H9 (cell line): ENCODE measurements at regions not wholly inside any gene's neighbourhood (a gene's known extent, or its start where the extent isn't known, plus 50 kb on each side); places are given as distances from the start of the nearest gene placed in this dataset.

Experiments
- DNase-seq: peaks from one replicate; pipeline ENCODE4 v3.0.0-alpha.2; 2017
- H2AFZ ChIP-seq: one replicate; pipeline ENCODE4 v1.6.1; 2013; ENCODE audit warnings: mild to moderate bottlenecking, low read length, control low read depth, moderate library complexity
- H2AK5ac ChIP-seq: 2 replicates; pipeline ENCODE4 v1.6.1; 2013; ENCODE audit warnings: low read length, control low read depth, mixed read lengths; ENCODE audit not compliant: insufficient read length
- H2BK120ac ChIP-seq: one replicate; pipeline ENCODE4 v1.6.1; 2013; ENCODE audit warnings: low read depth, mild to moderate bottlenecking, low read length, control low read depth, inconsistent platforms; ENCODE audit not compliant: poor library complexity, severe bottlenecking
- H2BK12ac ChIP-seq: 2 replicates; pipeline ENCODE4 v1.6.1; 2013; ENCODE audit warnings: low read length, control low read depth, mixed read lengths, low read depth; ENCODE audit not compliant: insufficient read length
- H2BK15ac ChIP-seq: 2 replicates; pipeline ENCODE4 v1.6.1; 2013; ENCODE audit warnings: low read depth, low read length, control low read depth
- H2BK20ac ChIP-seq: one replicate; pipeline ENCODE4 v1.6.1; 2013; ENCODE audit warnings: low read depth, mild to moderate bottlenecking, low read length, control low read depth, inconsistent platforms; ENCODE audit not compliant: poor library complexity, severe bottlenecking
- H2BK5ac ChIP-seq: 2 replicates; pipeline ENCODE4 v1.6.1; 2013; ENCODE audit warnings: low read length, control low read depth, mixed read lengths; ENCODE audit not compliant: insufficient read length
- H3K14ac ChIP-seq: 2 replicates; pipeline ENCODE4 v1.6.1; 2013; ENCODE audit warnings: low read length, control low read depth; ENCODE audit not compliant: insufficient read depth
- H3K18ac ChIP-seq: 2 replicates; pipeline ENCODE4 v1.6.1; 2013; ENCODE audit warnings: low read depth, mild to moderate bottlenecking, mixed read lengths, low read length, control low read depth; ENCODE audit not compliant: insufficient read length
- H3K23ac ChIP-seq: 2 replicates; pipeline ENCODE4 v1.6.1; 2013; ENCODE audit warnings: low read length, control low read depth, mixed read lengths, low read depth; ENCODE audit not compliant: insufficient read length
- H3K23me2 ChIP-seq: 2 replicates; pipeline ENCODE4 v1.6.1; 2013; ENCODE audit warnings: low read depth, mild to moderate bottlenecking, mixed read lengths, low read length, control low read depth; ENCODE audit not compliant: insufficient read length, poor library complexity, severe bottlenecking
- H3K27ac ChIP-seq: 2 replicates; pipeline ENCODE4 v1.5.1; 2013; ENCODE audit warnings: low read length, control low read depth, mixed read lengths, low read depth; ENCODE audit not compliant: insufficient read length
- H3K27me3 ChIP-seq: 2 replicates; pipeline ENCODE4 v1.6.1; 2013; ENCODE audit warnings: low read length, control low read depth, inconsistent platforms; ENCODE audit not compliant: insufficient read depth
- H3K4ac ChIP-seq: 2 replicates; pipeline ENCODE4 v1.6.1; 2013; ENCODE audit warnings: low read depth, mild to moderate bottlenecking, control low read depth, inconsistent platforms, low read length, moderate library complexity
- H3K4me1 ChIP-seq: 2 replicates; pipeline ENCODE4 v1.6.1; 2013; ENCODE audit warnings: low read length, control low read depth, inconsistent platforms; ENCODE audit not compliant: insufficient read depth
- H3K4me2 ChIP-seq: 2 replicates; pipeline ENCODE4 v1.6.1; 2013; ENCODE audit warnings: low read length, control low read depth, mixed read lengths; ENCODE audit not compliant: insufficient read length, insufficient read depth
- H3K56ac ChIP-seq: 2 replicates; pipeline ENCODE4 v1.6.1; 2013; ENCODE audit warnings: low read depth, mild to moderate bottlenecking, mixed read lengths, low read length, control low read depth; ENCODE audit not compliant: insufficient read length
- H3K79me1 ChIP-seq: 2 replicates; pipeline ENCODE4 v1.6.1; 2013; ENCODE audit warnings: low read depth, mild to moderate bottlenecking, moderate library complexity, low read length, control low read depth, inconsistent platforms; ENCODE audit not compliant: insufficient read depth, poor library complexity, severe bottlenecking
- H3K79me2 ChIP-seq: 2 replicates; pipeline ENCODE4 v1.6.1; 2013; ENCODE audit warnings: low read length, control low read depth, inconsistent platforms; ENCODE audit not compliant: insufficient read depth
- H3K9ac ChIP-seq: 2 replicates; pipeline ENCODE4 v1.6.1; 2013; ENCODE audit warnings: low read length, control low read depth, mixed read lengths; ENCODE audit not compliant: insufficient read length; ENCODE audit errors: extremely low read depth
- H3K9me3 ChIP-seq: one replicate; pipeline ENCODE4 v1.6.1; 2013; ENCODE audit warnings: low read depth, low read length, inconsistent platforms; ENCODE audit not compliant: control insufficient read depth
- H3T11ph ChIP-seq: one replicate; pipeline ENCODE4 v1.6.1; 2013; ENCODE audit warnings: mild to moderate bottlenecking, low read length, control low read depth, inconsistent platforms
- H4K20me1 ChIP-seq: one replicate; pipeline ENCODE4 v1.6.1; 2013; ENCODE audit not compliant: control insufficient read depth, insufficient read length, insufficient read depth
- H4K5ac ChIP-seq: 2 replicates; pipeline ENCODE4 v1.6.1; 2013; ENCODE audit warnings: low read depth, mild to moderate bottlenecking, mixed read lengths, low read length, control low read depth; ENCODE audit not compliant: insufficient read length
- H4K8ac ChIP-seq: replicated peaks from 2 replicates; pipeline ENCODE4 v1.6.1; 2013; ENCODE audit warnings: low read length, control low read depth, mixed read lengths, low read depth; ENCODE audit not compliant: insufficient read length
- H4K91ac ChIP-seq: 2 replicates; pipeline ENCODE4 v1.6.1; 2013; ENCODE audit warnings: low read depth, mild to moderate bottlenecking, moderate library complexity, mixed read lengths, low read length, control low read depth; ENCODE audit not compliant: insufficient read length
- H3K27ac Mint-ChIP-seq, 3 experiments: 2 replicates in 2 of 3; 3 replicates in 1 of 3; pipeline ENCODE4 v1.8.0; 2020 to 2021; ENCODE audit warnings: mixed read lengths in 3 of 3, mild to moderate bottlenecking in 1 of 3, moderate library complexity in 1 of 3
- H3K27me3 Mint-ChIP-seq: 2 replicates; pipeline ENCODE4 v1.8.0; 2021; ENCODE audit warnings: low read depth, mild to moderate bottlenecking, moderate library complexity, mixed read lengths
- H3K36me3 Mint-ChIP-seq, 3 experiments: 2 replicates in 2 of 3; 3 replicates in 1 of 3; pipeline ENCODE4 v1.8.0; 2020 to 2021; ENCODE audit warnings: low read depth in 3 of 3, mixed read lengths in 3 of 3; ENCODE audit not compliant: insufficient read depth in 1 of 3
- H3K4me1 Mint-ChIP-seq, 2 experiments: 2 replicates each; pipeline ENCODE4 v1.8.0; 2020; ENCODE audit warnings: mixed read lengths in 2 of 2
- H3K4me3 Mint-ChIP-seq, 2 experiments: 2 replicates in 1 of 2; 3 replicates in 1 of 2; pipeline ENCODE4 v1.8.0; 2020 to 2021; ENCODE audit warnings: mild to moderate bottlenecking in 2 of 2, mixed read lengths in 2 of 2, moderate library complexity in 1 of 2
- H3K9me3 Mint-ChIP-seq, 2 experiments: 2 replicates in 1 of 2; 3 replicates in 1 of 2; pipeline ENCODE4 v1.8.0; 2020; ENCODE audit warnings: mild to moderate bottlenecking in 2 of 2, mixed read lengths in 2 of 2, moderate library complexity in 1 of 2
- CTCF ChIP-seq: fragments of 200-600 bp; sonication (generic); conservative IDR thresholded peaks from 3 replicates; pipeline ENCODE4 v1.8.0; 2021; ENCODE audit warnings: antibody characterized with exemption, mild to moderate bottlenecking
- WGBS: extraction: QIAGEN DNeasy Blood & Tissue Kit; methylation state at CpG from one replicate; pipeline ENCODE4 v1.1.7; 2013; ENCODE audit warnings: missing lambda C conversion rate, low lambda C conversion rate, mixed read lengths; ENCODE audit not compliant: insufficient read length; ENCODE audit errors: extremely low coverage; 5-methylcytosine and 5-hydroxymethylcytosine counted together

- H2AFZ ChIP-seq = no peak overlapping the region
- no peak overlapping the region for H4K8ac ChIP-seq
- H2AK5ac ChIP-seq = no peak overlapping the region
- Mint-ChIP-seq H3K4me1 (peaks cover 3 to 5% of the 10 kb centered on the region in 2 experiments; a peak in 3 of 4 replicates), H3K36me3 (no peaks in the 10 kb centered on the region), H3K4me3 (no peak overlapping the region), H3K27ac (no peak overlapping the region), H3K9me3 (no peaks in the 10 kb centered on the region; a peak in 1 of 5 replicates), H3K27me3 (peaks cover 22% of the 10 kb centered on the region)
- H4K20me1 ChIP-seq = no peaks in the 10 kb centered on the region
- no peaks in the 10 kb centered on the region for H3K23me2 ChIP-seq
- H3K23ac ChIP-seq = no peak overlapping the region
- no peak overlapping the region for H3K56ac ChIP-seq
- H3K79me2 ChIP-seq = no peaks in the 10 kb centered on the region
- no peak overlapping the region for H2BK20ac ChIP-seq
- no peak overlapping the region for H4K5ac ChIP-seq
- no peak overlapping the region for H2BK15ac ChIP-seq
- no peak overlapping the region for H3K18ac ChIP-seq
- no peaks in the 10 kb centered on the region for H3K27me3 ChIP-seq
- no peak overlapping the region for H3K14ac ChIP-seq
- no peak overlapping the region for H2BK120ac ChIP-seq
- no peak for TF ChIP-seq CTCF
- H2BK5ac ChIP-seq = no peak overlapping the region
- no peak overlapping the region for H3K9ac ChIP-seq
- WGBS = no CpG with 5 or more reads among the region's 1 CpG
- no peak overlapping the region for H3K4me2 ChIP-seq
- H3K9me3 ChIP-seq = no peaks in the 10 kb centered on the region
- no peak for DNase-seq
- no peak overlapping the region for H3K27ac ChIP-seq
- H3T11ph ChIP-seq = no peak overlapping the region
- H3K79me1 ChIP-seq = no peaks in the 10 kb centered on the region
- no peak overlapping the region for H3K4ac ChIP-seq
- no peaks in the 10 kb centered on the region for H3K4me1 ChIP-seq
- no peak overlapping the region for H2BK12ac ChIP-seq
- H4K91ac ChIP-seq = no peak overlapping the region
These were observed 51.9 kb upstream of the EED start for GRCh38 chr11:86192519-86193257.
